GM19043 (cell line): ENCODE measurements at regions not wholly inside any gene's neighbourhood (a gene's known extent, or its start where the extent isn't known, plus 50 kb on each side); places are given as distances from the start of the nearest gene placed in this dataset.

Experiments
- ATAC-seq: cut with Tn5 transposase; IDR thresholded peaks from one replicate; pipeline ENCODE4 v1.9.1; 2021; ENCODE audit warnings: low read depth; ENCODE audit not compliant: unreplicated experiment

- no peak for ATAC-seq
These were observed 51.9 kb downstream of the CEBPB start for GRCh38 chr20:50242548-50242862.

- no peak for ATAC-seq
These were observed 52.4 kb downstream of the CEBPB start for GRCh38 chr20:50242863-50243609.

GRCh38 chr20:50243610-50244351 is 53.2 kb downstream of the CEBPB start:
- no peak for ATAC-seq

GRCh38 chr20:50244352-50245149 is 53.9 kb downstream of the CEBPB start:
- ATAC-seq, result no peak

GRCh38 chr20:50245498-50246366 is 55.1 kb downstream of the CEBPB start:
- ATAC-seq, result no peak

GRCh38 chr20:50246367-50247195 is 56.0 kb downstream of the CEBPB start:
- ATAC-seq, result no peak

- ATAC-seq, result no peak
These were observed 56.8 kb downstream of the CEBPB start for GRCh38 chr20:50247196-50248094.

GRCh38 chr20:50248104-50248641 is 57.5 kb downstream of the CEBPB start:
- no peak for ATAC-seq

GRCh38 chr20:50249447-50250388 is 59.1 kb downstream of the CEBPB start:
- ATAC-seq, result no peak

- ATAC-seq, result no peak
These were observed 60.2 kb downstream of the CEBPB start for GRCh38 chr20:50250679-50251382.

- ATAC-seq, result no peak
These were observed 60.7 kb downstream of the CEBPB start for GRCh38 chr20:50251383-50251748.

- ATAC-seq, result no peak
These were observed 61.4 kb downstream of the CEBPB start for GRCh38 chr20:50251992-50252511.

- no peak for ATAC-seq
These were observed 62.1 kb downstream of the CEBPB start for GRCh38 chr20:50252701-50253100.

- ATAC-seq, result no peak
These were observed 62.5 kb downstream of the CEBPB start for GRCh38 chr20:50253101-50253500.

GRCh38 chr20:50254466-50255079 is 63.9 kb downstream of the CEBPB start:
- ATAC-seq, result no peak

- ATAC-seq, result no peak
These were observed 65.9 kb downstream of the CEBPB start for GRCh38 chr20:50256577-50256976.
